Progenitor cell of endocrine pancreas (in vitro differentiated cells): ENCODE measurements at regions not wholly inside any gene's neighbourhood (a gene's known extent, or its start where the extent isn't known, plus 50 kb on each side); places are given as distances from the start of the nearest gene placed in this dataset.

Source experiments
- DNase-seq: peaks from one replicate; pipeline ENCODE4 v3.0.0; 2021; ENCODE audit warnings: low spot score; ENCODE audit not compliant: unreplicated experiment
- H3K27ac Mint-ChIP-seq: 2 replicates; pipeline ENCODE4 v1.8.0; 2021; ENCODE audit warnings: mild to moderate bottlenecking, moderate library complexity, mixed read lengths
- H3K27me3 Mint-ChIP-seq: 2 replicates; pipeline ENCODE4 v1.8.0; 2021; ENCODE audit warnings: mixed read lengths
- H3K36me3 Mint-ChIP-seq: 2 replicates; pipeline ENCODE4 v1.8.0; 2022; ENCODE audit warnings: mixed read lengths; ENCODE audit not compliant: insufficient read depth
- H3K4me1 Mint-ChIP-seq: 2 replicates; pipeline ENCODE4 v1.8.0; 2021; ENCODE audit warnings: low read depth, mixed read lengths
- H3K4me3 Mint-ChIP-seq: 2 replicates; pipeline ENCODE4 v1.8.0; 2021; ENCODE audit warnings: low read depth, mild to moderate bottlenecking, moderate library complexity, mixed read lengths
- H3K9me3 Mint-ChIP-seq: 2 replicates; pipeline ENCODE4 v1.8.0; 2021; ENCODE audit warnings: low read depth, mixed read lengths
- CTCF ChIP-seq: fragments of 200-600 bp; sonication (generic); IDR thresholded peaks from one replicate; pipeline ENCODE4 v1.5.0; 2021; ENCODE audit warnings: antibody characterized with exemption, mild to moderate bottlenecking; ENCODE audit not compliant: unreplicated experiment

- no peak for TF ChIP-seq CTCF
- Mint-ChIP-seq H3K27me3 (no peaks in the 10 kb centered on the region), H3K4me1 (no peaks in the 10 kb centered on the region), H3K36me3 (peaks cover 4% of the 10 kb centered on the region), H3K9me3 (peaks cover 64% of the 10 kb centered on the region), H3K4me3 (no peak overlapping the region), H3K27ac (no peak overlapping the region)
- DNase-seq, result no peak
Observed at GRCh38 chr20:56173438-56173837, 75.1 kb upstream of the MC3R start.

GRCh38 chr20:56174416-56174815 is 74.1 kb upstream of the MC3R start:
- Mint-ChIP-seq H3K27me3 (no peaks in the 10 kb centered on the region), H3K36me3 (peaks cover 4% of the 10 kb centered on the region), H3K9me3 (peaks cover 63% of the 10 kb centered on the region), H3K4me1 (no peaks in the 10 kb centered on the region), H3K27ac (no peak overlapping the region), H3K4me3 (no peak overlapping the region)
- TF ChIP-seq CTCF, result no peak
- DNase-seq, result no peak

- DNase-seq, result no peak
- Mint-ChIP-seq H3K27ac (no peak overlapping the region), H3K27me3 (no peaks in the 10 kb centered on the region), H3K9me3 (peaks cover 63% of the 10 kb centered on the region), H3K4me3 (no peak overlapping the region), H3K36me3 (peaks cover 6% of the 10 kb centered on the region), H3K4me1 (no peaks in the 10 kb centered on the region)
- TF ChIP-seq CTCF, result no peak
Observed at GRCh38 chr20:56175884-56176283, 72.6 kb upstream of the MC3R start.

- no peak overlapping the region for H3K27ac Mint-ChIP-seq
- no peak for TF ChIP-seq CTCF
- no peak overlapping the region for H3K4me3 Mint-ChIP-seq
- peaks cover 69% of the 10 kb centered on the region for H3K9me3 Mint-ChIP-seq
- no peak for DNase-seq
- H3K36me3 Mint-ChIP-seq, result peaks cover 6% of the 10 kb centered on the region
- no peaks in the 10 kb centered on the region for H3K27me3 Mint-ChIP-seq
- no peaks in the 10 kb centered on the region for H3K4me1 Mint-ChIP-seq
Observed at GRCh38 chr20:56178219-56178618, 70.3 kb upstream of the MC3R start.

- H3K27ac Mint-ChIP-seq, result no peak overlapping the region
- H3K9me3 Mint-ChIP-seq, result peaks cover 66% of the 10 kb centered on the region
- H3K4me3 Mint-ChIP-seq, result no peak overlapping the region
- no peaks in the 10 kb centered on the region for H3K4me1 Mint-ChIP-seq
- peaks cover 4% of the 10 kb centered on the region for H3K36me3 Mint-ChIP-seq
- no peak for DNase-seq
- no peaks in the 10 kb centered on the region for H3K27me3 Mint-ChIP-seq
- no peak for TF ChIP-seq CTCF
Observed at GRCh38 chr20:56179051-56179450, 69.5 kb upstream of the MC3R start.

GRCh38 chr20:56181583-56181982 is 66.9 kb upstream of the MC3R start:
- Mint-ChIP-seq H3K4me3 (no peak overlapping the region), H3K4me1 (no peaks in the 10 kb centered on the region), H3K9me3 (peaks cover 59% of the 10 kb centered on the region), H3K36me3 (peaks cover 4% of the 10 kb centered on the region), H3K27ac (no peak overlapping the region), H3K27me3 (no peaks in the 10 kb centered on the region)
- no peak for DNase-seq
- no peak for TF ChIP-seq CTCF
